ENCODE measurements at regions not wholly inside any gene's neighbourhood (a gene's known extent, or its start where the extent isn't known, plus 50 kb on each side); places are given as distances from the start of the nearest gene placed in this dataset.

DNA sequence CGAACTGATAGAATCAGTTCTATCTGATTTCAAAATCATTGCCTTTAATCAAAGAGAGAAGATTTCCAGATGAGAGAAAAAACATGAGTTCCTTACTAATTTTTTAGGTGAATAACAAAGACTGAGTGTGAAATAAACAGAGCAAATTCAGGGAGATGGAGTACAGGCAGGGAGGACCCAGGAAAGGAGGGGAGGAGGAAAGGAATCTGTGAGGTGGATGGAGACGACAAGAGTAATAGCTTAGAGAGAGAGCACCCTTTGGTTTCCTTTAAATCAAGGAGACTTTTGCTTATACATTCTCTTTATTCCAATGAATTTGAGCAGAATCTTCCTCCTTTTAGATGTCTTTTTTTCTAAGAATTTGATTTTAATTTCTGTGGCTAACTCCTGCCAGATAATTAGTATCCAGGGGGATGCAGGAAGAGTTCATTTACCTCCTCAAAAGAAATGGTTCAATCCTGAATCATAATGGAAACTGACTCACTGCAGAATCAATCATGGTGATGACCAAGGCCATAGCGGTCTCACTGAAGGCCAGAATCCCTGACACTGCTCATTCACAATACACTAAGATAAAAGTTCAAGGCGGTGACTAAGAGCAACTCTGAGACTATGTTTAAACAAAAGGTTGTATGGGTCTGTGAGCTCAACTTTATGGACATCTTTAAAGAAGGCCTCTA is 234.0 kb upstream of the ZC3H12C start:
- POLR2A ChIA-PET, result no interaction called here
- peak; percentile 37 for DNase-seq (ENCODE audit: low read depth, low spot score)
- Histone ChIP-seq H3K27ac (ENCODE audit: low read depth, low read length) (no peak overlapping the region), H3K9me3 (ENCODE audit: control insufficient read depth, insufficient read depth, low read length) (no peaks in the 10 kb centered on the region), H3K27me3 (ENCODE audit: control insufficient read depth, insufficient read depth, low read length) (no peaks in the 10 kb centered on the region), H3K4me3 (ENCODE audit: low read depth, low read length) (no peak overlapping the region)
- TF ChIP-seq, protein P1, sequence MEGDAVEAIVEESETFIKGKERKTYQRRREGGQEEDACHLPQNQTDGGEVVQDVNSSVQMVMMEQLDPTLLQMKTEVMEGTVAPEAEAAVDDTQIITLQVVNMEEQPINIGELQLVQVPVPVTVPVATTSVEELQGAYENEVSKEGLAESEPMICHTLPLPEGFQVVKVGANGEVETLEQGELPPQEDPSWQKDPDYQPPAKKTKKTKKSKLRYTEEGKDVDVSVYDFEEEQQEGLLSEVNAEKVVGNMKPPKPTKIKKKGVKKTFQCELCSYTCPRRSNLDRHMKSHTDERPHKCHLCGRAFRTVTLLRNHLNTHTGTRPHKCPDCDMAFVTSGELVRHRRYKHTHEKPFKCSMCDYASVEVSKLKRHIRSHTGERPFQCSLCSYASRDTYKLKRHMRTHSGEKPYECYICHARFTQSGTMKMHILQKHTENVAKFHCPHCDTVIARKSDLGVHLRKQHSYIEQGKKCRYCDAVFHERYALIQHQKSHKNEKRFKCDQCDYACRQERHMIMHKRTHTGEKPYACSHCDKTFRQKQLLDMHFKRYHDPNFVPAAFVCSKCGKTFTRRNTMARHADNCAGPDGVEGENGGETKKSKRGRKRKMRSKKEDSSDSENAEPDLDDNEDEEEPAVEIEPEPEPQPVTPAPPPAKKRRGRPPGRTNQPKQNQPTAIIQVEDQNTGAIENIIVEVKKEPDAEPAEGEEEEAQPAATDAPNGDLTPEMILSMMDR (IDR thresholded peaks at IDR 0.05; ENCODE audit: low read depth, low read length), result no peak
- CTCF ChIA-PET, result interaction anchor here (2.3 kb wide), 1 partner anchor 80 kb away, joined by 9 read pairs; no protein-coding TSS in a partner anchor

DNA sequence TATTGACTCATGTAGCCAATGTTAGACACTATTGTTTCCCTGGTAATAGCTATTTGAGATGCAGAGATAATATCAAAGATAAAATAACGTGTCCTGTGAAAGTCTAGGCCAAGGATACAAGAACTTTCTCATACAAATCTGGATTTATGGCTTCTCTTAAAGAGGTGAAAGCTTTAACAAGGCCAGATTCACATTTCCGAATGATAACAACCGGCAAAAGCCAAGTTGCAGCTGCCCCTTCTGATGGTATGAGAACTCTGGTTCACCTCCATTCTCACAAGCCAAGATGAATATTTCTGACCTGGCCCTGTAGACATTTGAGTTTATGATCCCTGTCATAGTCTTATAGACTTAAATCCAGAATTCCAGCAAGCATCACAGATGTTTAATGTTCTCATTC is 230.4 kb upstream of the ZC3H12C start:
- no peak overlapping the region for H3K27ac ChIP-seq (ENCODE audit: low read depth, low read length)

DNA sequence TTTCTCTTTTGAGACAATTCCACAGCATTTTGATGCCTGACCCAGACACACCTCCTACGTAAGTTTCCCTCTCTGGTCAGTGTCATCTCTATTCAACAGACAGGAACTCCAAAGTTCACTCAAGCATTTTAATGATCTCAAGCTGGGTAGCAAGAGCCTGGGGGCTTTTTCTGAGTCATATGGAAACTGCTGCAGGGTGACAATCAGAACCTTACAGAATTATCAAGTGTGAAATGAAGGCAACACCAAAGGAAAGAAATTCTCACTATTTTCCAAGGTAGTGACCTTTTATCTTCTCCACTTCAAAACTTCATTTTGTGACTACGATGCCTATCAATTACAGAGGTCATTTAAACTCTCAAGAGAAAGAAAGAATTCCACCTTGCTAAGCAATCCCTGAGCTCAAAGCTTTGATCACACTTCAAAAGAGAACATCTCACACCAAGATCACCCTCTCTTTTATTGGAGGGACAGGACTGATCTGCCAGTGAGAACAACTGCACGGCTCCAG is 229.0 kb upstream of the ZC3H12C start:
- no peak overlapping the region for H3K4me3 ChIP-seq (ENCODE audit: low read depth, low read length)
- CTCF ChIA-PET, result interaction anchor here (1.3 to 2.1 kb wide), 2 partner anchors 9 to 75 kb away, joined by 3 to 9 read pairs; no protein-coding TSS in a partner anchor
- DNase-seq (ENCODE audit: low read depth, low spot score), result no peak
- H3K9me3 ChIP-seq (ENCODE audit: control insufficient read depth, insufficient read depth, low read length), result no peaks in the 10 kb centered on the region
- no peak overlapping the region for H3K27ac ChIP-seq (ENCODE audit: low read depth, low read length)
- POLR2A ChIA-PET, result no interaction called here
- no peaks in the 10 kb centered on the region for H3K27me3 ChIP-seq (ENCODE audit: control insufficient read depth, insufficient read depth, low read length)
- TF ChIP-seq, protein P1 (IDR thresholded peaks at IDR 0.05; ENCODE audit: low read depth, low read length), result no peak

More for the DNA sequence above, 230.4 kb upstream of the ZC3H12C start:
- DNase-seq (ENCODE audit: low read depth, low spot score), result no peak
- ChIA-PET POLR2A (no interaction called here), CTCF (interaction anchor here (2.1 kb wide), 1 partner anchor 76 kb away, joined by 9 read pairs; no protein-coding TSS in a partner anchor)
- TF ChIP-seq, protein P1 (IDR thresholded peaks at IDR 0.05; ENCODE audit: low read depth, low read length), result no peak
- H3K9me3 ChIP-seq (ENCODE audit: control insufficient read depth, insufficient read depth, low read length), result no peaks in the 10 kb centered on the region
- no peaks in the 10 kb centered on the region for H3K27me3 ChIP-seq (ENCODE audit: control insufficient read depth, insufficient read depth, low read length)
- no peak overlapping the region for H3K4me3 ChIP-seq (ENCODE audit: low read depth, low read length)

DNA sequence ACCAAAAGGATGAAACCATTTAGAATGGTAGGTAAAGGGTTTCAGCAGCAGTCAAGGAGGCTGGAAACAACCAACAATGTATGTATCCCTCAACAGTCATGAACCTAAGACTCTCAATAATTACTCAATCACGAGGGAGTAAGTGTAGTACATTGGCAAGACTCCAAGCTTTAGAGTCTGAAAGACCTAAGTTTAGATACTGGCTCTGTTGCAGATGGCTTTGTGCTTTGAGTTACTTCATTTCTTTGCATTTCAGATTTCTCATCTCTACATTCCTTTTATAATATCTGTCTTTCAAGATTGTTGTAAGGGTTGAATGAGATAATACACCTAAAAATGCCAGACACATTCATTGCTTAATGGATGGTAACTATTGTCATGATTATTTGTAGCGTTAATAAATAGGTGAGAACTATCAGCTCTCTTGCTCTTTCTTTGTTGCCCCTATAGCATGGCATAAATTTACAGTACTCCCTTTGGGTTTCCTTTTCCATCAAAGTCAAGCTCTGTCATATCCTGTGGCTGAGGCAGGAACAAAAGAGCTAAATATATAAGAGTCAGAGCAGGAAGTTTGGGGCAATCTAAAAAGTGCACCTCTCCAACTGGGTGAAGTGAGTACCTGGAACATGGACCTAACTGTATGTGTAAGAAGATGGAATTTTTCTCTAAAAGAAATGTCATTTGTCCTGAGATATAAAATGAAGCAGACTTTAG is 228.2 kb upstream of the ZC3H12C start:
- TF ChIP-seq, protein P1 (IDR thresholded peaks at IDR 0.05; ENCODE audit: low read depth, low read length), result no peak
- ChIA-PET CTCF (interaction anchor here (1.2 to 2.1 kb wide), 3 partner anchors 9 to 74 kb away, joined by 3 to 9 read pairs (median 4); no protein-coding TSS in a partner anchor), POLR2A (no interaction called here)
- no peaks in the 10 kb centered on the region for H3K9me3 ChIP-seq (ENCODE audit: control insufficient read depth, insufficient read depth, low read length)
- DNase-seq (ENCODE audit: low read depth, low spot score), result peak; percentile 26
- no peaks in the 10 kb centered on the region for H3K27me3 ChIP-seq (ENCODE audit: control insufficient read depth, insufficient read depth, low read length)
- no peak overlapping the region for H3K4me3 ChIP-seq (ENCODE audit: low read depth, low read length)
- H3K27ac ChIP-seq (ENCODE audit: low read depth, low read length), result no peak overlapping the region
